H1 (cell line): ENCODE measurements at regions not wholly inside any gene's neighbourhood (a gene's known extent, or its start where the extent isn't known, plus 50 kb on each side); places are given as distances from the start of the nearest gene placed in this dataset.
"Not testable (repeated sequence)": the region's sequence is repeated elsewhere in the genome, so short reads cannot be mapped to it uniquely, and the experiment has no call there.

Experiments used
- CTCF ChIA-PET: fragments of 300-600 bp; sonication (Branson Sonifier 250); formaldehyde crosslinking; loops from one replicate; lab custom pipeline; 2021; ENCODE audit not compliant: partially characterized antibody; lab: Charles Lee
- POLR2A ChIA-PET: fragments of 300-600 bp; sonication (Branson Sonifier 250); formaldehyde crosslinking; loops from one replicate; lab custom pipeline; 2021; ENCODE audit warnings: inconsistent platforms; ENCODE audit not compliant: partially characterized antibody; lab: Charles Lee
- DNase-seq, 2 experiments: peaks; one replicate each; pipeline versions ENCODE4 v3.0.0 to v3.0.0-alpha.2; 2010 to 2022; ENCODE audit warnings: low spot score in 2 of 2, low read depth in 1 of 2, mixed read lengths in 1 of 2
- FAIRE-seq: peaks from 2 replicates; lab custom pipeline; 2011; peaks lifted over from hg19 to GRCh38; lab: Jason Lieb, UNC
- H2AFZ ChIP-seq: 2 replicates; pipeline ENCODE4 v1.8.1; 2012; ENCODE audit warnings: low read length, inconsistent platforms
- H2AK5ac ChIP-seq: 2 replicates; pipeline ENCODE4 v1.6.1; 2013; ENCODE audit warnings: low read depth, low read length
- H2BK120ac ChIP-seq: replicated peaks from 2 replicates; pipeline ENCODE3; 2013; ENCODE audit warnings: low read depth, low read length, inconsistent platforms
- H2BK12ac ChIP-seq: 2 replicates; pipeline ENCODE4 v1.6.1; 2013; ENCODE audit warnings: low read depth, low read length
- H2BK15ac ChIP-seq: 2 replicates; pipeline ENCODE4 v1.6.1; 2013; ENCODE audit warnings: low read length
- H2BK20ac ChIP-seq: 2 replicates; pipeline ENCODE4 v1.6.1; 2013; ENCODE audit warnings: low read length
- H2BK5ac ChIP-seq: 2 replicates; pipeline ENCODE4 v1.6.1; 2013; ENCODE audit warnings: low read depth, low read length
- H3K14ac ChIP-seq: 2 replicates; pipeline ENCODE4 v1.6.1; 2013; ENCODE audit warnings: inconsistent platforms; ENCODE audit not compliant: insufficient read length
- H3K18ac ChIP-seq: 2 replicates; pipeline ENCODE4 v1.6.1; 2013; ENCODE audit warnings: low read length; ENCODE audit errors: extremely low read depth
- H3K23ac ChIP-seq: 2 replicates; pipeline ENCODE4 v1.6.1; 2013; ENCODE audit warnings: inconsistent platforms; ENCODE audit not compliant: insufficient read length
- H3K23me2 ChIP-seq: 2 replicates; pipeline ENCODE4 v1.6.1; 2013; ENCODE audit warnings: low read depth, low read length
- H3K27ac ChIP-seq: 2 replicates; pipeline ENCODE4 v1.6.1; 2011; ENCODE audit warnings: low read depth, low read length, inconsistent platforms
- H3K27me3 ChIP-seq, 4 experiments: replicated peaks in 1 of 4; 1 replicate in 1 of 4; 2 replicates in 3 of 4; pipeline versions ENCODE4 v1.6.1 to v1.8.1; 2011 to 2013; ENCODE audit warnings: low read length in 3 of 4, mild to moderate bottlenecking in 3 of 4, inconsistent platforms in 2 of 4, mixed read lengths in 2 of 4, moderate library complexity in 1 of 4; ENCODE audit not compliant: control insufficient read depth in 3 of 4, insufficient read depth in 3 of 4; ENCODE audit errors: extremely low read depth in 1 of 4
- H3K36me3 ChIP-seq, 4 experiments: 2 replicates each; pipeline versions ENCODE4 v1.6.1 to v1.8.1; 2011 to 2013; ENCODE audit warnings: mild to moderate bottlenecking in 4 of 4, low read length in 3 of 4, moderate library complexity in 2 of 4, control low read depth in 1 of 4, inconsistent platforms in 1 of 4; ENCODE audit not compliant: insufficient read depth in 4 of 4, control insufficient read depth in 2 of 4
- H3K4ac ChIP-seq: replicated peaks from 2 replicates; pipeline ENCODE3; 2013; ENCODE audit warnings: low read length, low read depth, mixed read lengths, inconsistent platforms; ENCODE audit not compliant: insufficient read length
- H3K4me1 ChIP-seq, 4 experiments: replicated peaks in 1 of 4; 1 replicate in 1 of 4; 2 replicates in 3 of 4; pipeline versions ENCODE4 v1.6.1 to v1.8.1; 2011 to 2013; ENCODE audit warnings: low read length in 3 of 4, inconsistent platforms in 2 of 4, mixed read lengths in 1 of 4; ENCODE audit not compliant: insufficient read depth in 4 of 4, control insufficient read depth in 3 of 4
- H3K4me2 ChIP-seq, 2 experiments: 2 replicates each; pipeline versions ENCODE4 v1.6.1 to v1.8.1; 2011 to 2013; ENCODE audit warnings: low read depth in 2 of 2, low read length in 2 of 2, control low read depth in 1 of 2, inconsistent platforms in 1 of 2, mild to moderate bottlenecking in 1 of 2; ENCODE audit not compliant: insufficient read depth in 1 of 2
- H3K4me3 ChIP-seq, 4 experiments: fragments of 200-600, 300-600 bp in 1 of 4; sonication (generic), shearing (Covaris generic), sonication (Bioruptor Twin) in 1 of 4; 2 replicates each; pipeline versions ENCODE4 v1.5.1 to v1.8.1; 2011 to 2016; ENCODE audit warnings: low read length in 4 of 4, low read depth in 3 of 4, control low read depth in 2 of 4, inconsistent platforms in 2 of 4, mild to moderate bottlenecking in 2 of 4, mixed read lengths in 1 of 4, moderate library complexity in 1 of 4; ENCODE audit not compliant: insufficient read depth in 2 of 4; ENCODE audit errors: extremely low read depth in 1 of 4
- H3K56ac ChIP-seq: replicated peaks from 2 replicates; pipeline ENCODE3; 2013; ENCODE audit warnings: low read depth, mild to moderate bottlenecking, mixed read lengths, low read length, inconsistent platforms; ENCODE audit not compliant: insufficient read length
- H3K79me1 ChIP-seq: 2 replicates; pipeline ENCODE4 v1.6.1; 2013; ENCODE audit warnings: low read depth, low read length, control low read depth
- H3K79me2 ChIP-seq, 2 experiments: 2 replicates each; pipeline versions ENCODE4 v1.6.1 to v1.8.1; 2012 to 2013; ENCODE audit warnings: low read length in 2 of 2, mild to moderate bottlenecking in 2 of 2, inconsistent platforms in 1 of 2; ENCODE audit not compliant: insufficient read depth in 2 of 2, control insufficient read depth in 1 of 2
- H3K9ac ChIP-seq, 4 experiments: replicated peaks in 1 of 4; 1 replicate in 1 of 4; 2 replicates in 3 of 4; pipeline versions ENCODE4 v1.6.1 to v1.8.1; 2011 to 2013; ENCODE audit warnings: low read depth in 3 of 4, low read length in 3 of 4, control low read depth in 2 of 4, mild to moderate bottlenecking in 2 of 4, moderate library complexity in 2 of 4, inconsistent platforms in 1 of 4; ENCODE audit errors: extremely low read depth in 1 of 4
- H3K9me3 ChIP-seq, 2 experiments: 2 replicates each; pipeline versions ENCODE4 v1.6.1 to v1.8.1; 2012 to 2013; ENCODE audit warnings: mild to moderate bottlenecking in 2 of 2, moderate library complexity in 2 of 2, control low read depth in 1 of 2, inconsistent platforms in 1 of 2, low read depth in 1 of 2, low read length in 1 of 2, mixed read lengths in 1 of 2; ENCODE audit not compliant: insufficient read depth in 2 of 2
- H4K20me1 ChIP-seq, 2 experiments: replicated peaks in 1 of 2; 2 replicates each; pipeline versions ENCODE3 to v1.8.1; 2011 to 2013; ENCODE audit warnings: inconsistent platforms in 2 of 2, low read length in 2 of 2, mild to moderate bottlenecking in 1 of 2; ENCODE audit not compliant: insufficient read depth in 2 of 2, control insufficient read depth in 1 of 2
- H4K5ac ChIP-seq: 2 replicates; pipeline ENCODE4 v1.6.1; 2013; ENCODE audit warnings: low read length, low read depth, mixed read lengths, inconsistent platforms; ENCODE audit not compliant: insufficient read length
- H4K8ac ChIP-seq: 2 replicates; pipeline ENCODE4 v1.8.0; 2013; ENCODE audit warnings: mild to moderate bottlenecking, moderate library complexity, low read length, inconsistent platforms; ENCODE audit not compliant: insufficient read depth; ENCODE audit errors: extremely low read depth
- H4K91ac ChIP-seq: replicated peaks from 2 replicates; pipeline ENCODE3; 2013; ENCODE audit warnings: low read length, mixed read lengths, inconsistent platforms; ENCODE audit not compliant: insufficient read length
- WGBS, 2 experiments: shearing (Covaris generic) in 1 of 2; methylation state at CpG; one replicate each; pipeline versions ENCODE4 v1.1.6 to v1.1.7; 2013 to 2015; ENCODE audit warnings: low lambda C conversion rate in 2 of 2, mixed read lengths in 2 of 2, inconsistent platforms in 1 of 2, low coverage in 1 of 2, missing lambda C conversion rate in 1 of 2; ENCODE audit not compliant: insufficient replicate concordance in 2 of 2, insufficient coverage in 1 of 2, insufficient read length in 1 of 2; ENCODE audit errors: extremely low coverage in 1 of 2, missing lambda C conversion rate in 1 of 2; 5-methylcytosine and 5-hydroxymethylcytosine counted together

DNA sequence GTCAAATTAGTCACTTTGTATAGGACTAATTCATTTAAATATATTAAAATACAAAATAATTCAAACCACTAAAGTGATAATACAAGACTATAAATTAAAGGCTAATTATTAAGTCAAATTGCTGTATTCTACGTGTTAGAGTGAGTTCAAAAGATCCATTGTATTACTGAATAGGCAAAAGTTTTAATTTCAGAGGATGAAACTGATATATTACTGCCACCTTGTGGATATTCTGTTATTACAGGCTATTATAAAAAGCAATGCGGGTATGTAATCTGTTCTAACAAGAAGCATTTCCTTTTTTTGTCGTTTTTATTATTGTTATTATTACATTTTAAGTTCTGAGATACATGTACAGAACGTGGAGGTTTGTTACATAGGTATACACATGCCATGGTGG lies 66.7 kb upstream of the XKR3 start:
- H3K79me2 ChIP-seq, H2BK12ac ChIP-seq, H4K91ac ChIP-seq, H3K23me2 ChIP-seq, H3K9ac ChIP-seq, POLR2A ChIA-PET, H2AK5ac ChIP-seq, H3K56ac ChIP-seq, H3K14ac ChIP-seq, H2BK15ac ChIP-seq, H2AFZ ChIP-seq, H3K9me3 ChIP-seq, H3K4me2 ChIP-seq, H3K23ac ChIP-seq, H4K8ac ChIP-seq, H3K79me1 ChIP-seq, H3K27me3 ChIP-seq, FAIRE-seq, H3K4me3 ChIP-seq, H2BK120ac ChIP-seq, H3K18ac ChIP-seq, H2BK20ac ChIP-seq, H3K27ac ChIP-seq, H4K20me1 ChIP-seq, H3K4ac ChIP-seq, H3K36me3 ChIP-seq, H2BK5ac ChIP-seq, DNase-seq, H4K5ac ChIP-seq, H3K4me1 ChIP-seq: not testable (repeated sequence)
- CTCF ChIA-PET, result interaction anchor here (0.7 to 1.2 kb wide), 4 partner anchors 31 to 117 kb away, joined by 3 to 7 read pairs (median 4); no protein-coding TSS in a partner anchor
- 20% methylated on average over 3 of the region's 4 CpGs; no CpG with 5 or more reads in 1 of the 2 experiments for WGBS, 2 experiments

DNA sequence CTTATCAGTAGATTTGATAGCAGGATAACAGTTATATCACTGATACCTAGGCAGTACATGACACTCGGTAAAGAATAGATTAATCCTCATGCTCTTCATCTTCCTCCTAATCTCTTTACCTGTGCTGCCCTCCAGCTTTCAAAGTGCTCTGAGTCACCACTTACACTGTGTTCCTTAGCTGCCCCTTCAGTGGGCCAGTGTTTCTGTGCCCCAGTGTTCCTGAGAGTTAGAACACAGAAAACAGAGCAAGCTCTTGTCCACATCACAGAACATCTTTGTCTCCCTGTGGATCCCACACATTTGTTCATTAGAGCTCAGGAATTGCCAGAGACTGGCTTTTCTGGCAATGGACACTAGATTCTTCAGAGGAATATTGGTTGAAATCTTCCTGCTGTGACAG lies 51.1 kb upstream of the XKR3 start:
- H4K8ac ChIP-seq, H3K4ac ChIP-seq, H3K9ac ChIP-seq, H3K23me2 ChIP-seq, POLR2A ChIA-PET, H3K56ac ChIP-seq, H3K23ac ChIP-seq, CTCF ChIA-PET, H3K27me3 ChIP-seq, H4K91ac ChIP-seq, H2AFZ ChIP-seq, H3K4me3 ChIP-seq, DNase-seq, H4K20me1 ChIP-seq, H3K18ac ChIP-seq, H3K79me1 ChIP-seq, H3K27ac ChIP-seq, H3K79me2 ChIP-seq, H2BK15ac ChIP-seq, H2AK5ac ChIP-seq, H4K5ac ChIP-seq, H3K36me3 ChIP-seq, H2BK20ac ChIP-seq, H3K14ac ChIP-seq, H2BK120ac ChIP-seq, H2BK5ac ChIP-seq, FAIRE-seq, H3K9me3 ChIP-seq, H2BK12ac ChIP-seq, H3K4me1 ChIP-seq, H3K4me2 ChIP-seq: not testable (repeated sequence)
- WGBS, 2 experiments, result 89% methylated on average over 1 of the region's 1 CpG; no CpG with 5 or more reads in 1 of the 2 experiments
